Astrocyte of the hippocampus (primary cell): ENCODE measurements at regions not wholly inside any gene's neighbourhood (a gene's known extent, or its start where the extent isn't known, plus 50 kb on each side); places are given as distances from the start of the nearest gene placed in this dataset.
"Not testable (repeated sequence)": the region's sequence is repeated elsewhere in the genome, so short reads cannot be mapped to it uniquely, and the experiment has no call there.

Experiments used
- DNase-seq: peaks from one replicate; pipeline ENCODE4 v3.0.0; 2011; ENCODE audit warnings: low read depth, low spot score

DNA sequence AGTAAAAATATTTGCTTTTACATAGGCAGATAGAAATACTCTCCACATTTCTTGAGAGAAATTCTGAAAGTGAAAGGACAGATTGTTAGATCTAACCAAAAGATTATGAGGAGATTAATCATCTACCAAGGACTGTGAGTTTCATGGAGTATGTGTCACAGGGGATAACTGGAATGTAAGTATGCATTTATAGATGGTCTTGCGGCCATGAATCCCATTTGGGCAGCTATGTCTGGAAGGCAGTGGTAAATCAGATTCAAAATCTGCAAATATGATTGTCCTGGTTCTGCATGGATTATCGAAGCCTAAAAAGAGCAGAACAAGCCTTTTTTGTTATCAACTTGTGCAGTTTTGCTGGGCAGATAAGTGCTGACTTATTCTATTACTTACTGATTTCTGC is 293.8 kb downstream of the RFPL4B start:
- peak; percentile 70 for DNase-seq

DNA sequence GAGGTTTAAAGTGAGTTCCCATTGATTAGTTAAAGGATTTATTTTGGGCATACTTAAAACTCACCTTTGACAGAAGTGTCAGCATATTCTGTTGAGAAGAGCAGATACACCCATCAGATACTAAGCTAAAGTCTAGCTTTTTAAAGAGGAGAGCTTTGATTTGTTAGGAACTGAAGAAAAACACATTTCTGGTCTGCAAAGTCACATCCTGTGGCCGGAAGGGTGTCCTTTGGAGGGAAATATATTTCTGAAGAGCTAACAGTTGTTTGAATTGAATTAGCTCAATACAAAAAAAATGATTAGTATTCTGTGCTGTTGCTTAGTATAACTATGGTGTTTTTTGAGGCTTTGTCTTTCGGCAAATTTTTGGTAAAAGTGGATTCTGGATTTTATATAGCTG is 302.7 kb downstream of the RFPL4B start:
- no peak for DNase-seq

DNA sequence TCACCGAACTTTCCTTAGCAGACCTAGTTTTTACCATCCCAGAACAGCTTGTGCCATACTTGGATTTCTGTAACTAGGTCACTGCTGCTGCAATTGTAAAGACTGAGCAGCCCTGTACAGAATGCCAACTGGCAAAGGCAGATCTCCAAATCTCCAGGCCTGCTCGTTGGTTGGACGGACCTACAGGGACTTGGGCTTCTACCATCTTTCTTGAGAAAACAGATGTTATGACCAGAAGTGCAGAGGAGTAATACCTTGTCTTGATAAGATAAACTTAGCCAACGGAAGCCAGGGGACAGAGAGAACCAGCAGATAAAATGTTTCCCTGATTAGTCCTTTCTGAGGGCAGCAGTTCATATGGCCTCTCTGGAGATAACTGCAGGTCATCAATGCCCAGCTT is 304.1 kb downstream of the RFPL4B start:
- no peak for DNase-seq

DNA sequence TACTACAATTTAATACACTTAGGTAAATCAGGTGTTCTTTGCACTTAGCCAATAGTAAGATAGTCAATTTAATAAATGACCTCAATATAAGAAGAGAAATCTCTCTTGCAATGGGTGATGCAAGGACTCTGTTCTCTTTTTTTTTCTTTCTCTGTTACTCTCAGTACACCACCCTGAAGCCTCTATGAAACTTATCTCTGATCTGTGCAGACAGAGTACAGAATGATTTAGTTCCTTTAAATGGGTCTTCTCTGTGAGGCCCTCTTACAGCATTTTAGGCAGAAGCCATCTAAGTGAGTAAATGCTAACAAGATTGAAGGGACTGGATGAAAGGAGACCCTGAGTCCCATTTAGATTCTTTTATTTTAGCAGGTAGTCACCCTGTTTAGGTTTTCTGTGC is 312.8 kb downstream of the RFPL4B start:
- DNase-seq: no peak

DNA sequence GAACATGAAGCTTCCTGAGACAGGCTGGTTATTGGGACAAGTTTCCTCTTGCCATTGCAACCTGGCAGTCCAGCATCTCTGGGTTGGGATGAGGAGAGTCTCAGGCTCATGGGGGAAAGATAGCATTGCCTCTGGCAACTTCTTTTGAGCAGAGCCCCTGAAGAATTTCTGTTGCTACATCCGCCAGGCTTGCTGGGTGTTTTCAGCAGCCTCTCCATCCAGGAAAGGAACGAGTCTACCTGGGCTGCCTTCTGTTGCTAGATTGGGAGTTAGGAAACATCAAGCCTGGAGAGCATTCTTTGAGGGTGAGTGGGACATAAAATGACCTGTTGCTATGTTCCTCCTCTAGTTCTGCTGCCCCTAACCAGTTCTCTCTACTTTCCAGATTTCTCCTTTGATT is 313.5 kb downstream of the RFPL4B start:
- no peak for DNase-seq

DNA sequence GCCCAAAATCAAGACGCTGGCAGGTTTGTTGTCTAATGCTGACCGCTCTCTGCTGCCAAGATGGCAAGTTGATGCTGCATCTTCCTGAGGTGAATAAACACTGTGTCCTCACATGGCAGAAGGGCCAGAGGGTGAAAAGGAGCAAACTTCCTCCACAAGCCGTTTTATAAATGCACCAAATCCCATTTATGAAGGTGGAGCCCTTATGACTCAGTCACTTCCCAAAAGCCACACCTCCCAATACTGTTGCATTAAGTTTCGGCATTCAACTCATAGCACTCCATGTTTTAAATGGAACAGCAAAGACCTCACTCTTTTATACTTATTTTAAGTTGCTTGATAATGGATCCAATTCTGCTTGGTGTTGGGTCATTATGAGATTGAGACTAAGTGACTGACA is 316.6 kb downstream of the RFPL4B start:
- DNase-seq: no peak

DNA sequence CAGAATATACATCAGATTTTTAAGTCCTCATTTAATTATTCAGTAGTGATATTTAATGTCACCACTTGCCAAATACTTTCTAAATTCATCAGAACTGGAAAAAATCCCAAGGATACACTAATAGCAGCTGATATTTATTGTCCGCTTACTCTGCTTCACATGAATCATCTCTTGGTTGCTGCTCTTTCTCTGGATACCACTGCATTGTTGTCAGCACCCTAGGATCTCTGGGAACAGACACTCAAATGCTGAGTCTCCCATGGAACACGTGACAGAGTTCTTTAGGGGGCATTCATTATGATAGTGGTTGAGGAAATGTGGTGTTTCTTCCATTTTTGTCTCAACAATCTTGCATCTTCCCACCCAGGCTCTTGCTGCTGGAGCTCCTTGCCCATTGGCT is 318.0 kb downstream of the RFPL4B start:
- peak; percentile 10 for DNase-seq

DNA sequence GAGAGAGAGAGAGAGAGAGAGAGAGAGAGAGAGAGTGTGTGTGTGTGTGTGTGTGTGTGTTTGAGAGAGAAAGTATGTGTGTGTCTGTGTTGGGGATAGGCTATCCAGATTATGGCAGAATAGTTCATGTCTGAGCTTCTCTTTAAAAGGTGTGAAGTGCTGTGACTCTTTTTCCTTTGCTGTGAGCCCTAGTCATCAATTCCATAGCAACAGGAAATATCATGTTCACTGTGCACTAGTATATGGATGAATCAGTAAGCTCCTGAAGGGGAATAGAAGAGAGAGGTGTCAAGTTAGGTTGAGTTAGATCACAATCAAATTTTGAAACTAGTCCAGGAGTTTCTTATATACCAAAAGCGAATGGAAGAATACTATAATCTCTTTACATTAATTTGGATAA is 318.7 kb downstream of the RFPL4B start:
- no peak for DNase-seq

DNA sequence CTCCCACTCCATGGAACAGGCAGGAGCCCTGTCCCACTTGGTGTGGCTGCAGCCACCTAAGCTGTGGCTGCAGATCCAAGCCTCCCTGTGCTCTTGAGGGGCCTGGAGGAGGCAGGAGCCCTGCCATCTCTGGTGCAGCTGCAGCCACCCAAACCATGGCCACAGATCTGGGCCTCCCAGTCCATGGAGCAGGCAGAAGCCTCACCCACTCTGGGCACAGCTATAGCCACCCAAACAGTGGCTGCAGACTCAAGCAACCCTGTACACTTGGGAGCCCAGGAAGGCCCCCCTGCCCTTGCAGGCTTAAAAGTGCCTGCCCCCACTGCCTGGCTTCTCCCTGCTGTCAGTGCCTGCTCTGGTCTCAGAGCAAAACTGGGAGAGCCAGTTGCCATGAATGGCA is 320.3 kb downstream of the RFPL4B start:
- DNase-seq: no peak

DNA sequence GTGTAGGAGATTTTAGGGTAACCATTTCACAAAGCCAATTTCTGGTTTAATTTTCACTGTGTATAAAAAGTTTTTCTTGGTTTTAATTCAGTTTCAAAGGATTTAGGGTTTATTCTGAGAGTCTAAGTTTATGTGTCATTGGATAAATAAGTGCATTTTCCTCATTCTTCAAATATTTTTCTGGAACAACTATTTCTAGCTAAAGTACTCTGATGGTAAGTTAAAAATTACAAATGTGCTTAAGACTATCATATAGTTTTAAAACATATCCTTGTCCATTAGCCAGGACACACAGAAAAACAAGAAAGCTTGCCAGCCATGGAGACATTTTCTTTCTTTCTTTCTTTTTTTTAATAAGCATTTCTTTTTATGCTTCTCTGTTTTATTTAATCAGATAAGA is 333.0 kb downstream of the RFPL4B start:
- DNase-seq: peak; percentile 18

DNA sequence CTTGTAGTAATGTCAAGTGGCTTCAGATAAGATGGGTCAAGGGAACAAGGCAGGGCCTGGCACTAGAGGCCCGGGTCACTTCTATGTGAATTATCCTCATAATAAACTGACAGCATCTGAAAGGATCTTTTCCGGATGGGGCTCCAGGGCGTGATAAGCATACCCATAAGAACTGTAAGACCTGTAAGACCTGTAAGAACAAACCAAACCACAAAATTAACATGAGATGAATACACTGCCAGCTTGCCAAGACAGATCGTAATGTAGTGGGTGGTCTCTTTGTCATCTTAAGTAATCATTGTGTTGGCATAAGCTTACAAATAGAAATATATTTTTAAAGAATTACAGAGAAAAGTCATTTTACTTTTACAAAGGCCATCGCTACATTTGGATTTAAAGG is 334.9 kb downstream of the RFPL4B start:
- DNase-seq: peak; percentile 28

DNA sequence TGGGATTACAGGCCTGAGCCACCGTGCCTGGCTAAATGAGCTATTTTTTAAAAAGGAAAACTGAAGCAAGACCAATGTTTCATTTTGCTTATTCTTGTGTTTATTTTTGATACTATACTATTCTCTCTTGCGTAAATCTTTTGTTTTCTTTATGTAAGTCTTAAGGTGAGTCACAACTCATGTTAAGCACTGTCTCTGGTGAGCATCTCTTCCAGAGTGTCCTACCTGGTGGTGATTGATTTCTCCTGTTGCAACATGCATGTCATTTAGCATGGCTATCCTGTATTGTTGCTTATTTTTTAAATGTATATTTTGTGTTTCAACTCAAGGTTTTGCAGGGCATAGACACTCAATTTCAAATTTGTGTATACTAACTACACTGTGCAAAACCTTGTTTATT is 336.0 kb downstream of the RFPL4B start:
- no peak for DNase-seq

DNA sequence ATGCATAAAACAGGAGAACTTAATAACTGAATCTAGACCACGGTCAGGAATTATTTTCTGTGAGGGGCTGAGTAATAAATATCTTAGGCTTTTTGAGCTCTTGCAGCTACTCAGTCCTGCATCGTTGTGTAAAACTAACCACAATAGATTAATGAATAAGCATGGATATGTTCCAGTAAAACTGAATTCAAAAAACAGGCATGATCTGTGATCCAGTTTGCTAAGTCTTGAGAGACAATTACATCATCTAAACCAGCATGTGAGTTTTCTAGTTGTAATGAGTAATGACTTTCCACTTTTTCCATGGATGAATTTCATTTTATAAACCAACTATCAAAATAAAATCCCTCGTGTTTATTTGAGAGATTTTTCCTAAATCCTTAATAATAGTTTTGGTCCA is 336.8 kb downstream of the RFPL4B start:
- peak; percentile 62 for DNase-seq

DNA sequence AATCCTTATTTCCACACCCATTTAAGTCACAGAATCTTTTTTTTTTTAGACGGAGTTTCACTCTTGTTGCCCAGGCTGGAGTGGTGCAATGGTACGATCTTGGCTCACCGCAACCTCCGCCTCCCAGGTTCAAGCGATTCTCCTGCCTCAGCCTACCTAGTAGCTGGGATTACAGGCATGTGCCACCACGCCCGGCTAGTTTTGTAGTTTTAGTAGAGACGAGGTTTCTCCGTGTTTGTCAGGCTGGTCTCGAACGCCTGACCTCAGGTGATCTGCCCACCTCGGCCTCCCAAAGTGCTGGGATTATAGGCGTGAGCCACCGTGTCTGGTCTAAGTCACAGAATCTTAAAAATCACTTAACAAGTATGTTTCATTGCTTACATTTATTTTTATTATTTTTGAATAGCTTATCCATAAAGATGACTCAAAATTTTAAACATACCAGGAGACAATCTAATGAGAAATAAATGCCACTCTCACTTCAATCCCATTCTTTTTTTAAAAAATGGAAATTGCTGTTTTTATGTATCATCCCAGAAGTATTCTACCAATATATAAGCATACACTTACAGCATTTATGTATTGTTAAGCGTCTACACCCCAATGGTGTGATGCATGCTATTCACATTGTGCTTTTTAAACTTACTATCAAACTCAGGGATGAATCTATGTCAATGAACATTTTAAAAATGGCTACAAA is 338.5 kb downstream of the RFPL4B start:
- DNase-seq: not testable (repeated sequence)

DNA sequence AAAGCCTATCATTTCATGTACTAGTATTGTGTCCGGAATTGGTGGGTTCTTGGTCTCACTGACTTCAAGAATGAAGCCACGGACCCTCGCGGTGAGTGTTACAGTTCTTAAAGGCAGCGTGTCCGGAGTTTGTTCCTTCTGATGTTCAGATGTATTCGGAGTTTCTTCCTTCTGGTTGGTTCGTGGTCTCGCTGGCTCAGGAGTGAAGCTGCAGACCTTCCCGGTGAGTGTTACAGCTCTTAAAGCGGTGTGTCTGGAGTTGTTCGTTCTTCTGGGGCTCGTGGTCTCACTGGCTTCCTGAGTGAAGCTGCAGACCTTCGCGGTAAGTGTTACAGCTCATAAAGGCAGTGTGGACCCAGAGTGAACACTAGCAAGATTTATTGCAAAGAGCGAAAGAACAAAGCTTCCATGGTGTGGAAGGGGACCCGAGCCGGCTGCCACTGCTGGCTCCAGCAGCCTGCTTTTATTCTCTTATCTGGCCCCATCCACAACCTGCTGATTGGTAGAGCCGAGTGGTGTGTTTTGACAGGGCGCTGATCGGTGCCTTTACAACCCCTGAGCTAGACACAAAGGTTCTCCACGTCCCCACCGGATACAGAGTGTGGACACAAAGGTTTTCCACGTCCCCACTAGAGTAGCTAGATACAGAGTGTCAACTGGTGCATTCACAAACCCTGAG is 341.5 kb downstream of the RFPL4B start:
- DNase-seq: not testable (repeated sequence)

DNA sequence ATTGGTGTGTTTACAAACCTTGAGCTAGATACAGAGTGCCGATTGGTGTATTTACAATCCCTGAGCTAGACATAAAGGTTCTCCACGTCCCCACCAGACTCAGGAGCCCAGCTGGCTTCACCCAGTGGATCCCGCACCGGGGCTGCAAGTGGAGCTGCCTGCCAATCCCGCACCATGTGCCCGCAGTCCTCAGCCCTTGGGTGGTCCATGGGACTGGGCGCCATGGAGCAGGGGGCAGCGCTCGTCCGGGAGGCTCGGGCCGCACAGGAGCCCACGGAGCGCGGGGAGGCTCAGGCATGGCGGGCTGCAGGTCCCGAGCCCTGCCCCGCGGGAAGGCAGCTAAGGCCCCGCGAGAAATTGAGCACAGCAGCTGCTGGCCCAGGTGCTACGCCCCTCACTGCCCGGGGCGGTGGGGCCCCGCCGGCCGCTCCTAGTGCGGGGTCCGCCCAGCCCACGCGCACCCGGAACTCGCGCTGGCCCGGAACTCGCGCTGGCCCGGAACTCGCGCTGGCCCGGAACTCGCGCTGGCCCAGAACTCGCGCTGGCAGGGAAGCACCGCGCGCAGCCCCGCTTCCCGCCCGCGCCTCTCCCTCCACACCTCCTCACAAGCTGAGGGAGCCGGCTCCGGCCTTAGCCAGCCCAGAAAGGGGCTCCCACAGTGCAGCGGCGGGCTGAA is 342.2 kb downstream of the RFPL4B start:
- not testable (repeated sequence) for DNase-seq

DNA sequence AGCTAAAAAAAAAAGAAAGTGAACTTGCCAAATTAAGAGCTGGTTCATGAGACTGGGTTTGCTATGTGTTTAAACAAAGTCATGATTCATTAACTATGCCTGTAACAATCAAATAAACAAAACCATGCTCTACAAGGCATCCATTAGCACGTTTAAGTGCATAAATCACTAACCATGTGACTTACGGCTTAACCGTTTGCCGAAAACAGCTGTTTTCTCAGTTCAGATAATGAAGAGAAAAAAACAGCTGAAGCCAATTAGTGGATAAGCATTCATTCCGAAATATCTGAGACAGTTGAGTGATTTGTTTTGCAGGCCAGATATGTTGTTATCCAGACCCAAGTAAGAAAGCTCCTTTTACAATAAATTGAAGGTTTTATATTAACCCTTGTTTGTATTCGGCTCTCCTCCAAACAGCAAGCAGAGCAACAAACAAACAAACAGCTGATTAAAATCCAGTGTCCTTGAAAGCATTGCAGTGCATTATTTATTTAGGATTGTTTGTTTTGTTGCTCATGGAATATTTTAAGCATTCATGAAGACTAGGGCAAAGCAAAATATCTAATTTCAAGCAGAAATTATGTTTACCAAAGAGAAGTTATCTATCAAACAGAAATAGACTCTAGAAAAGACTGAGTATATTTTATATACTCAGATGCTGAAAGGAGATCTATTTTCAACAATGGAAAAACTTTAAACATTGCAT is 343.5 kb downstream of the RFPL4B start:
- DNase-seq: peak; percentile 31

DNA sequence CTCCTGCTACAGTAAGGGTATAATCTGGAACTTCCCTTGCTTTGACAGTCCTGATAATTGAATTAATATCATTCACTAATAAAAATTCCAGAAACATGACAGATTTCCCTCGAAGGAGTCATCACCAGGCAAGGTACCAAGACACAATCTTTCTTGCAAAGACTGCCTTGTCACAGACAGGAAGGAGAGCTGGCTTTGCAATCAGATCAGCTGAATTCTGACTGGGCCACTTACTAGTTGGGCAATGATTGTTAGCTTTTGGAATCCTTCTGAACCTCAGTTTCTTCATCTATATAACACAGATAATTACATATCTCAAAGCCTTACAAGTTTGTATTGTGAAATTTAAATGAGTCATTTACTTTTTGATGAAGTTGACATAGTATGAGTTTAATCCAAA is 344.2 kb downstream of the RFPL4B start:
- DNase-seq: peak; percentile 61

DNA sequence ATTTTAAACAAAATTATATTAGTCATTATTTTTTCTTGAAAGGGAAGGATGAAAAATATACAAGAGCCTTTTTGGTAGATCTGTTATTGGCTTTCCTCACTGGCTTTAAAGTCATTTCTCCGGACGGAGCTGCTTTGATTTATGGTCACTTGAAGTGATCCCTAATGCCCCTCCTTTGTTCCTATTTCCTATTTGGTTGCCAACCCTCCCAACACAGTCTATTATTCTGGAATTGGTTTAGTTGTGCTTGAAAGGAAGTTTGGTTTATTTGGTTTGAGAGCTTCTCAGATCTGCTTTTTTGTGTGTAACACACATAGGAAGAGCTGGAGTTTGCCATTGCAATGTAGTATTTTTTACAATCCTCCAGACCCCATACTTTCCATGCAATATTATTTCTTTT is 347.9 kb downstream of the RFPL4B start:
- DNase-seq: no peak

DNA sequence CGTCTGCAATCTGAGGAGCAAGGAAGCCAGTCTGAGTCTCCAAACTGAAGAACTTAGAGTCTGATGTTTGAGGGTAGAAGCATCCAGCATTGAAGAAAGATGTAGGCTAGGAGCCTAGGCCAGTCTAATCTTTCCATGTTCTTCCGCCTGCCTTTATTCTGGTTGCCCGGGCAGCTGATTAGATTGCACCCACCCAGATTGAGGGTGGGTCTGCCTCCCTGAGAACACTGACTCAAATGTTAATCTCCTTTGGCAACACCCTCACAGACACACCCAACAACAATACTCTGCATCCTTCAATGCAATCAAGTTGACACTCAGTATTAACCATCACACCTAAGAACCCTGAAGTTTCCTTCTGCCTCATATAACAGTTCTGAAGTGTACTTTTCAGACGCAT is 350.1 kb downstream of the RFPL4B start:
- no peak for DNase-seq

DNA sequence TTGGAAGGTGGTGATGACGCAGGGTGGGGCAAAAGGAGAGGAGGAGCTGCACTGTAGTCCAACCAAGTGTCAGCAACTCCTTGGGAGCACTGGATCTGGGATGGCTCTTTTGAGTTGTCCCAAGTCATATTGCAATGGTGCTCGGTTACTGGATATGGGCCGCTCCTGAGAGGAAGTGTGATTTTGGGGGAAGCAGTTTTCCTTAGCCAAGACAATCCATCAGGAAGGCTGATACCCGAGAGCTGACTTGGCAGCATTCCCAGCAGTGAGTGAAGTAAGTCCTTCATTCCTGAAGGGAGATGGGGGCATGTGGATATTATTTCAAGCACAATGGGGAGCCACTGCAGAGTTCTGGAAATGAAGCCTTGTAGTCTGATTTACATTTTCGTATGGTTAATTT is 354.1 kb downstream of the RFPL4B start:
- peak; percentile 43 for DNase-seq

DNA sequence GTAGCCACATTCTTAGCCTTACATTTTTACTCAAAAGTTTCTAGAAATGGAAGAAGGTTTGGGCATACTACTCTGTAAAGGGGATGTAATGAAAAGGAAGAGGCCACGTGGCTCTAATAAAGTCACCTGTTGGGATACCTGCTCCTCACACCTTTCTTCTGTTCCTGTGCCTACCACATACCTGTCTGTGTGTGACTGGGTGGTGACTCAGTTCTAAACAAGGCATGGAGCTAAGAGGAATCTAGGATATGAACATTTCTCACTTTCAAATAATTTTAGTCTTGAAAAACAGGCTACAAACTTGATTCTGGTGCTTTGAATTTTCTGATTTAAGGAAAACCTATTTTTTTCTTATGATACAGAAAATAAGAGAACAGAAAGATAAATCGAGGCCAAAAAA is 363.6 kb downstream of the RFPL4B start:
- DNase-seq: no peak
